ENCODE measurements at regions not wholly inside any gene's neighbourhood (a gene's known extent, or its start where the extent isn't known, plus 50 kb on each side); places are given as distances from the start of the nearest gene placed in this dataset.
A peak's percentile ranks its signal among the peaks of the same experiment; 100 is the strongest.

- no peak for DNase-seq (ENCODE audit: low read depth)
Observed at GRCh38 chr5:159746707-159747106, 169.6 kb upstream of the ADRA1B start.

- DNase-seq (ENCODE audit: low read depth) = no peak
Observed at GRCh38 chr5:159749146-159749545, 167.1 kb upstream of the ADRA1B start.

DNA sequence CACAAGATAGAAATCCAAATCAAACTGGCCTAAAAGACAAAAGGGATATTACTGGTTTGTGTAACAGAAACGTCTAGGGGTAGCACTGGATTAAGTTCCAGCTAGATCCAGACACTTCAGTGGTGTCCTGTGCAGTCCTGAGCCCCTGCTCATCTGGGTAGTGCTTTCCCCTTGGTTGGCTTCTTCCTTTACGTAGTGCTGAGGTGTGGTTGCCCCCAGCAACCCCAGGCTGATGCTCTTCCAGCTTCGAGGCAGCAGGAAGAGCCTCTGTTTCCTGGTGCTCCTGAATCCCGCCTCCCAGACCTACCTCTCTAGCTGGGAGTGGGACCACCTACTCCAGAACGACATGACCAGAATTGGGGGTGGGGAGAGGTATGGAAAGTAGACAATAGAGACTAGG, 166.1 kb upstream of the ADRA1B start:
- DNase-seq (ENCODE audit: low read depth) = no peak

DNA sequence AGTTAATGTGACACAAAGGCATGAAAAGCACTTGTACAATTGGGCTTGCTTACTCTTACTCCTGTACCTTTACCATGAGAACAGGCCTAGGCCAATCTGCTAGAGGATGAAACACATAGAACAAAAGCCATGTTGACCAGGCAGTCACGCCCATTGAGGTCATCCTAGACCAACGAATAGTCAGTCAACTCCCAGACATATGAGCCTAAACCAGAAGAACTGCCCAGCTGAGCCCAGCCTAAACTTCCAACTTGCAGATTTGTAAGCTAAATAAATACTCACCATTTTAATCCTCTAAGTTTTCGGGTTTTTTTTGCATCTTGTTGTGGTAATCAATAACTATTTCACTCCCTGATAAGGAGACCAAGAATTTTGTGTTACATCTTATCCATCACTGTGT, 164.8 kb upstream of the ADRA1B start:
- DNase-seq (ENCODE audit: low read depth) = no peak

DNA sequence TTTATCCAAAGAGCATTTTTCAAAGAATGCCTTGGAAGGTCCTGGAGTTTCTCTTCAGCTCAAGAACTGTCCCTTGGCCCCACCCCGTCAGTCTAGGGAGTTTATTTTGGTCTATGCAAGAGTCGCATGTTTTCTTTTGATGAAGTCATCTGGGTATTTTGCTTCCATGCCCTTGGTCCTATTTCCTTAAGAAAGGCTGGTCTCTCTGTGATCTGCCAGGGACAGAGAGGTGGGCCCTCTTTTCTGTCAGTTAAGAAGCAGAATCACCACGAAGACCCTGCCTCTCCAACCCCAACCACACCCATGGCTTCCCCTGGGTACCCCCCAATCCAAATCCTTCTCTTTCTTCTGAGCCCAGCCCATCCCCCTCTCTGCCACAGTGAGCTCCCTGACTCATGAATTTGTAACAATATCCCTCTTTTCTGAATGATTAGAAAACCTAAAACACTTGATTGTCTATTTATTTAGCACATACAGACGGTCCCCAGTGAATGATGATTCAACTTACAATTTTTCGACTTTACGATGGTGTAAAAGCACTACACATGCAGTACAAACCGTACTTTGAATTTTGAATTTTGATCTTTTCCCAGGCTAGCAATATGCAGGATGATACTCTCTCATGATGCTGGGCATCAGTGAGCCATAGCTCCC, 163.5 kb upstream of the ADRA1B start:
- peak; percentile 64 for DNase-seq (ENCODE audit: low read depth)

DNA sequence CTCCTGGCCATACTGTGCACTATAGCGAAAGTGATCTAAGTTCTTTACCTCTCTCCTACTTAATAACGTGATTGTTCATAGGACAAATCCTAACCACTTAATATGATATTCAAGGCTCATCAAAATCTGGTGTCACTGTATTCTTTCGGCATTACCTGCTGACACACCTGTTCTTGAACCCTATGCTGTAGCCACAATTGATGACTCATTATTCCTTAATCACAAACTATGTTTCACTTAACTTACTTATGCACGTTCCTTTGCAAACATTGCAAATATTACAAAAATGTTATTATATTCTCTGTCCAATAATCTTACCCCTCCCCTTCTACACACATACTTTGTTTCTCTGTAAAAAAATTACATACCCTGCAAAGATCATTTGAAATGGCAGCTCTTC, 158.1 kb upstream of the ADRA1B start:
- no peak for DNase-seq (ENCODE audit: low read depth)

DNA sequence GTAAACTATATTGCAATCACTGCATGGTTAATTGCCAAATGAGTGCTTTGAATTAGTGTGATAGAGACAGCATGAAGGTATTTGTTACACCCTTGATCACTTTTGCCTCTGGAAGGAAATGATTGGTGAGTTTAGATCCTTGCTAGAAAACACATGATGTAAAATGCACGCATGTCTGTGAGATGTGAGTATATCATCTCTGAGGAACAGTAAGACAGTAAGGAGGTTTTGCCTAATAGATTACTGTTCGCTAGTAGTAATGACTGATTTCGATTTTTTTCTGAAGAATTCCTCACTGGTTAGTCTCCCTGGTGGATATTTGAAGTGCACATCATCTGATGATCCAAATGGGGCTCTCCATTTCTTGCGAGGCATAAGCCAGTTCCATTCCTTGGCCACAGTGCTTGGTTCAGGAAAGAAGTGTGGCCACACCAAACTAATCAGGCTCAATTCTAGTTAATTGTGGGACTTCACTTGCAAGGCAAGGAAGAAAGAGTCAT, 156.4 kb upstream of the ADRA1B start:
- no peak for DNase-seq (ENCODE audit: low read depth)

DNA sequence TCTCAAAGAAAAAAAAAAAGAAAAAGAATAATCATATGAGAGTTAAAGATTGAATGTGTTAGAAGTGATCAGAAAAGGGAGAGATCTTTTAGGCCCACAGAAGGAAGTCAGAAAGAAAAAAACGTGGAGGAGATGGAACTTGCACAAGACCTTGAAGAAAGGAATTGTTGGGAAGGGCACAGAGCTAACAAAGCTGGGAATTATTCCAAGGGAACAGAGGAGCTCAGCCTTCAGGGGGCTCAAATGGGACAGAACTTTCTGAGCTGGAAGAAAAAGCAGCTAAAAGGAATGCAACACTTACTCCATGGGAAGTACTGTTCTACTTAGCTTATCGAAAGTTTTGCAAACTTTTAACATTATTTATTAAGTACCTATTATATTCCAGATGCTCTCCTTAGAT, 153.4 kb upstream of the ADRA1B start:
- no peak for DNase-seq (ENCODE audit: low read depth)

DNA sequence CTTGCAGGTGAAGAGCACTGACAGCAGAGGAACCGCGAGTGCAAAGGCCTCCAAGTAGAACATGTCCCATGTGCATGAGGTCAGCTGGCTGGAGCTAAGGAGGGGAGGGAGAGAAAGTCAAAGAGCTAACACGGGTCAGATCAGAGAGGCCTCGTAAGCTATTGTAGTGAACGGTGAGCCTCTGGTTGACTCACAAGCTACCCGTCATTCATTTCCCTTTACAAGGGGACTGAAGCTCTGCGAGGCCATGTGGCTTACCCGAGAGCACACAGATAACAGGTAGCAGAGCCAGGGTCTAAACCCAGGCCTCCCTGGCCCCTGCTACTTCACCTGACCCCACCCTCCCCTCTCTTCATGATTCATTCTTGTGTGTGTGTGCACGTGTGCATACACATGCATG, 152.7 kb upstream of the ADRA1B start:
- DNase-seq (ENCODE audit: low read depth) = no peak

DNA sequence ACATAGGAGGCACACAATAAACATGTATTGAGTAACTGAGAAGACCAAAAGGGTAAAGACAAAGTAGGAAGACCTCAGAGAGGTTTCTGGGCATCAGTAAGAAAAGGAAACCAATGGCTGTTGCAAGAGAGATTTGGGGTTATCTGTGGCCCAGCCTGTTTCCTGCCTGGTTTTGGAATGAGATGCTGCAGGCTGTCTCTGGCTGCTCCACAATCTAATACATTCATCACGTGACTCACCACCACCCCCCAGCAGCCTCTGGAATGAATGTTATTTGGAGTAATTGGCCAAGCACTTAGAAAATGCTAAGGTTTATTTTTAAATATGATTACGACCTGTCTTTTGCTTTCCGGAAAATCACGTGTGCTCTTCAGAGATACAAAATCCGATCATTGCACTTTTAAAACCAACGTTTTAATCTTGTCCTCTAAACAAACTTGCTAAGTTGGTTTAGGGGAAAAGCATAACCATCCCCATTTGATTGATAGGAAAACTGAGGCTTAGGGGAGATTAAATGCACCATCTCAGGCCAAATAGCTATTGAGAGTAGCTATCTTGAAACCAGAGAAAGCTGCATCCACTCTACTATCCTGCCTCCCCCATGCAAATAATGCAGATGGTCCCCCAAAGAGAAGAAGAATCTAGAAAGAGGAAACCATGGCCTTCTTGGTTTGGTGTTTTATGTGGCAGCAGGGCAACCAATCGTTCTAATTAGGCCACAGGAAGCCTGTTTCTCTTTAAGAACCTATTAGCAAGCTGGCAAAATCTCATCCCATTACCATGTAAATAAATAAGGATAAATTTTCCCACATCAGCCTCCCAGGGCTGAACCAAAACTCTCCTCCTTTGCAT, 151.8 kb upstream of the ADRA1B start:
- peak; percentile 80 for DNase-seq (ENCODE audit: low read depth)

- DNase-seq (ENCODE audit: low read depth) = no peak
Observed at GRCh38 chr5:159765135-159765433, 151.2 kb upstream of the ADRA1B start.

DNA sequence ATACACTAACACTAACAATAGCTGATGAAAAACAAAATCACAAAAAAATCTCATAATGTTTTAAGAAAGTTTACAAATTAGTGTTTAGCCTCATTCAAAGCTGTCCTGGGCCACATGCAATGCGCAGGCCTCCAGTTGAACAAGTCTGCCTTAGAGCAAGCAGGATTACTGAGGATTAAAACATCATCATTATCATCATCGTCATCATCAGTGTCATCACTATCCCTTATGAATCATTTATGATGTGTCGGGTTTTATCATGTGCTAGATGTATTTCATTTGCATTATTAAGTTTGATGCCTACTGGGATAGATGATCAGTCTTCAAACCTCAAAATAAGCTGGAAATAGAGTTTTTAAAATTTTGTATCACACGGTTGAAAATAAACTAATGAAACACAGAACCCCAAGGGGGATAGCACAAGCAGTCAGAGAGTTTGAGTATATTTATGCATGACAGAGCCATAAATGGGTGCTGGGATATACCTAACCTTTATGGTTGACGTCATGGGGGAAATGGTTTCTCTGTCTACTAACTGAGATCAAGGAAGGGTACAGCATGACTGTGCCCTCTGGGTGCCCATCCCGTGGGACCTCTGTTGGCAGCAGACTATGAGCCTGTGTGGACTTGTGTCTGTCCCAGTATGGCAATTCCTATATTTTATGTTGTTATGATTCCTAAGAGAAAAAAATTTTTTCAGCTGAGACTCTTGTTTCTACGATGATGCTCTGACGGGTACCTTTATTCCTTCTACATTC, 150.3 kb upstream of the ADRA1B start:
- no peak for DNase-seq (ENCODE audit: low read depth)

GRCh38 chr5:159768243-159768642, 148.0 kb upstream of the ADRA1B start:
- no peak for DNase-seq (ENCODE audit: low read depth)

GRCh38 chr5:159772698-159773061, 143.6 kb upstream of the ADRA1B start:
- DNase-seq (ENCODE audit: low read depth) = no peak

DNA sequence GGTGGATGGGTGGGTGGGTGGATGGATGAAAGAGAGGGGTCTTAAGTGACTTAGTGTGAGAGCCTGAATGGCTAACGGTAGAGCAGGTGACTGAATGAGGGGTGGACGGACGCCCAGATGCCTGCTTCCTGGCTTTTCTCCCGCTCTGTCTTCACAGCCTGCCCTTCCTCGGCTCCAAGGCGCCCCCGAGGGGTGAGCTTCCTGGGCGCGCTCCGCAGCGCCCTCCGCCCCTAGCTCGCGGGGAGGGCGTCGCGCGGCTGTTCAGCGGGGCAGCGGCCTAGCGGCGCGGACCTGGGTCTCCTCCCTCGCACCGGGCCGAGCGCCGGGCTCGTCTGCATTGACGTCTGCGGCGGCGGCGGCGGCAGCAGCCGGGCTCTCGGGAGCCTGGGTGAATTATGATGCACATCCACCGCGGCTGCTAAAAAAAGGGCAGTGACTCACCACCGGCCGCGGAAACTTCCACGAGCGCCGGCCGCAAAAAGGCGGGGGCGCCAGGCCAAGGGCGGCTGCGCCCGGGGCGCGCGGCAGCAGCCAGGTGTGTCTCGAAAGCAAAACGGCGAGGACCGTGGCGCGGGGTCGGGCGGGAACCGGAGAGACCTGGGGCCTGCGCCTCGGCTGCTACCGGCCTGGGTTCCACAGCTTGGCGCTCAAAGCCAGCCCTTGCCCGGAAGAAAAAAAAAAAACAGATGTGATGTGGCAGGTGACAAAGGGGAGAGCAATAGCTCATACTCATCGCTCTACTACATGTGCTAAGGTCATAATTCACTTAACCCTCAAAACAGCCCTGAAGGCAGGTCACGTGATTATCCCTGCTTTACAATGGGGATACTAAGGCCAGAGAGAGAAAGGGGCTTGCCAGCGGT, 143.0 kb upstream of the ADRA1B start:
- DNase-seq (ENCODE audit: low read depth) = peak; percentile 92

- DNase-seq (ENCODE audit: low read depth) = no peak
Observed at GRCh38 chr5:159774476-159775031, 141.7 kb upstream of the ADRA1B start.

GRCh38 chr5:159775890-159776289, 140.4 kb upstream of the ADRA1B start:
- DNase-seq (ENCODE audit: low read depth) = peak; percentile 29

GRCh38 chr5:159777049-159777660, 139.1 kb upstream of the ADRA1B start:
- DNase-seq (ENCODE audit: low read depth) = peak; percentile 55

DNA sequence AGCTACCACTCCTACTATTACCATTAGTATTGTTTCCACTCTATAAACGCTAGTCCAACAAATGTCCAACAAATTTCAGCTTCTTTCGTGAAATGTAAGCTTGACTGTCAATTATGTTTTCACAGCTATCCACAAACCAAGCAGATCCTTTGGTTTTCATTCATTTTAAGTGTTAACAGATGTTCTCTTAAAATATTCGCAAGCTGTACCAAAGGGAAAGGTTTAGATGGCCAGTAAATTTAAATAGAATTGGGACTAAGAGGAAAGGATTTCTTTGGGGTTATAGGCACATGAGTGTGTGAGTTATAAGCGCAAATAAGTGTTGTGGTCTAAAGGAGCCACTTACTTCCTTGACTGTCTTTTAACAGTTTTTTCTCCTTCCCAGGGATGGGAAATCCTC, 136.8 kb upstream of the ADRA1B start:
- DNase-seq (ENCODE audit: low read depth) = no peak

- DNase-seq (ENCODE audit: low read depth) = no peak
Observed at GRCh38 chr5:159780246-159780645, 136.0 kb upstream of the ADRA1B start.

Measured in myocyte (in vitro differentiated cells).